ENCODE measurements at regions not wholly inside any gene's neighbourhood (a gene's known extent, or its start where the extent isn't known, plus 50 kb on each side); places are given as distances from the start of the nearest gene placed in this dataset.
"Not testable (repeated sequence)": the region's sequence is repeated elsewhere in the genome, so short reads cannot be mapped to it uniquely, and the experiment has no call there.

GRCh38 chr10:86579883-86580520 lies 58.4 kb upstream of the WAPL start:
- no peak for DNase-seq

GRCh38 chr10:86580521-86580891 lies 58.9 kb upstream of the WAPL start:
- no peak for DNase-seq

- DNase-seq, result no peak
Observed at GRCh38 chr10:86583983-86584382, 62.4 kb upstream of the WAPL start.

GRCh38 chr10:86585037-86585929 lies 63.7 kb upstream of the WAPL start:
- peak; percentile 61 to 63 for DNase-seq

GRCh38 chr10:86586516-86586915 lies 64.9 kb upstream of the WAPL start:
- no peak for DNase-seq

GRCh38 chr10:86588781-86589180 lies 65.6 kb upstream of the OPN4 start:
- not testable (repeated sequence) for DNase-seq

GRCh38 chr10:86591436-86591835 lies 62.9 kb upstream of the OPN4 start:
- DNase-seq, result no peak

- DNase-seq, result no peak
Observed at GRCh38 chr10:86592413-86592812, 61.9 kb upstream of the OPN4 start.

GRCh38 chr10:86594535-86594934 lies 59.8 kb upstream of the OPN4 start:
- DNase-seq, result no peak

GRCh38 chr10:86595496-86595895 lies 58.9 kb upstream of the OPN4 start:
- no peak for DNase-seq

GRCh38 chr10:86596266-86596665 lies 58.1 kb upstream of the OPN4 start:
- no peak for DNase-seq

GRCh38 chr10:86597306-86597705 lies 57.0 kb upstream of the OPN4 start:
- no peak for DNase-seq

- no peak for DNase-seq
Observed at GRCh38 chr10:86598151-86598550, 56.2 kb upstream of the OPN4 start.

GRCh38 chr10:86599041-86599440 lies 55.3 kb upstream of the OPN4 start:
- DNase-seq, result no peak

- DNase-seq, result no peak
Observed at GRCh38 chr10:86599729-86600128, 54.6 kb upstream of the OPN4 start.

GRCh38 chr10:86600296-86600695 lies 54.1 kb upstream of the OPN4 start:
- DNase-seq, result no peak

- no peak for DNase-seq
Observed at GRCh38 chr10:86601956-86602602, 52.3 kb upstream of the OPN4 start.

GRCh38 chr10:86603256-86603655 lies 51.1 kb upstream of the OPN4 start:
- no peak for DNase-seq

Data from activated CD4-positive, alpha-beta T cell treated with anti-CD3 and anti-CD28 coated beads, Interleukin-2, amount 50 U/mL, for 4 hours (primary cell).